ENCODE measurements at regions not wholly inside any gene's neighbourhood (a gene's known extent, or its start where the extent isn't known, plus 50 kb on each side); places are given as distances from the start of the nearest gene placed in this dataset.

- Mint-ChIP-seq H3K27ac (ENCODE audit: unreplicated experiment) (no peak overlapping the region), H3K4me1 (ENCODE audit: low read depth, unreplicated experiment) (peaks cover 17% of the 10 kb centered on the region), H3K36me3 (ENCODE audit: insufficient read depth, unreplicated experiment) (no peaks in the 10 kb centered on the region), H3K4me3 (ENCODE audit: low read depth, unreplicated experiment) (no peak overlapping the region), H3K27me3 (ENCODE audit: unreplicated experiment) (no peaks in the 10 kb centered on the region), H3K9me3 (ENCODE audit: low read depth, unreplicated experiment) (peaks cover 3% of the 10 kb centered on the region)
- intact Hi-C loops (cut with micrococcal nuclease; ENCODE audit: unreplicated experiment) = no loop called here
- DNase-seq = no peak
- BruUV-seq (replicated peaks) = no TSS peak
- no peak for TF ChIP-seq CTCF (IDR thresholded peaks at IDR 0.05; ENCODE audit: unreplicated experiment)
- CTCF ChIA-PET = no interaction called here
Measured at GRCh38 chr6:80553071-80553740, 446.7 kb downstream of the BCKDHB start.

- Mint-ChIP-seq H3K36me3 (ENCODE audit: insufficient read depth, unreplicated experiment) (no peaks in the 10 kb centered on the region), H3K9me3 (ENCODE audit: low read depth, unreplicated experiment) (peaks cover 3% of the 10 kb centered on the region), H3K4me3 (ENCODE audit: low read depth, unreplicated experiment) (no peak overlapping the region), H3K27me3 (ENCODE audit: unreplicated experiment) (no peaks in the 10 kb centered on the region), H3K27ac (ENCODE audit: unreplicated experiment) (no peak overlapping the region), H3K4me1 (ENCODE audit: low read depth, unreplicated experiment) (peaks cover 37% of the 10 kb centered on the region)
- CTCF ChIA-PET = interaction anchor here (0.6 kb wide), 1 partner anchor 445 kb away, joined by 6 read pairs; no protein-coding TSS in a partner anchor
- peak; percentile 3 for DNase-seq
- TF ChIP-seq CTCF (IDR thresholded peaks at IDR 0.05; ENCODE audit: unreplicated experiment) = no peak
- intact Hi-C loops (cut with micrococcal nuclease; ENCODE audit: unreplicated experiment) = no loop called here
- BruUV-seq (replicated peaks) = no TSS peak
Measured at GRCh38 chr6:80550748-80551147, 444.3 kb downstream of the BCKDHB start.

GRCh38 chr6:80550281-80550680 lies 443.8 kb downstream of the BCKDHB start:
- TF ChIP-seq CTCF (IDR thresholded peaks at IDR 0.05; ENCODE audit: unreplicated experiment) = no peak
- H3K9me3 Mint-ChIP-seq (ENCODE audit: low read depth, unreplicated experiment) = peaks cover 3% of the 10 kb centered on the region
- no peaks in the 10 kb centered on the region for H3K36me3 Mint-ChIP-seq (ENCODE audit: insufficient read depth, unreplicated experiment)
- no peaks in the 10 kb centered on the region for H3K27me3 Mint-ChIP-seq (ENCODE audit: unreplicated experiment)
- no peak overlapping the region for H3K27ac Mint-ChIP-seq (ENCODE audit: unreplicated experiment)
- intact Hi-C loops (cut with micrococcal nuclease; ENCODE audit: unreplicated experiment) = no loop called here
- DNase-seq = no peak
- H3K4me3 Mint-ChIP-seq (ENCODE audit: low read depth, unreplicated experiment) = no peak overlapping the region
- CTCF ChIA-PET = no interaction called here
- peaks cover 38% of the 10 kb centered on the region for H3K4me1 Mint-ChIP-seq (ENCODE audit: low read depth, unreplicated experiment)
- BruUV-seq (replicated peaks) = no TSS peak

GRCh38 chr6:80548532-80548931 lies 442.1 kb downstream of the BCKDHB start:
- CTCF ChIA-PET = no interaction called here
- H3K4me3 Mint-ChIP-seq (ENCODE audit: low read depth, unreplicated experiment) = no peak overlapping the region
- no peaks in the 10 kb centered on the region for H3K27me3 Mint-ChIP-seq (ENCODE audit: unreplicated experiment)
- DNase-seq = no peak
- H3K9me3 Mint-ChIP-seq (ENCODE audit: low read depth, unreplicated experiment) = peaks cover 3% of the 10 kb centered on the region
- TF ChIP-seq CTCF (IDR thresholded peaks at IDR 0.05; ENCODE audit: unreplicated experiment) = no peak
- intact Hi-C loops (cut with micrococcal nuclease; ENCODE audit: unreplicated experiment) = no loop called here
- H3K36me3 Mint-ChIP-seq (ENCODE audit: insufficient read depth, unreplicated experiment) = peaks cover 5% of the 10 kb centered on the region
- H3K4me1 Mint-ChIP-seq (ENCODE audit: low read depth, unreplicated experiment) = peaks cover 56% of the 10 kb centered on the region
- no peak overlapping the region for H3K27ac Mint-ChIP-seq (ENCODE audit: unreplicated experiment)
- no TSS peak for BruUV-seq (replicated peaks)

Data from Calu3 (cell line).